Dendritic cell treated with granulocyte-macrophage colony-stimulating factor and Interleukin-4, amounts not matched to agents 40 ng/mL and 50 ng/mL, for 4 days (primary cell): ENCODE measurements at regions not wholly inside any gene's neighbourhood (a gene's known extent, or its start where the extent isn't known, plus 50 kb on each side); places are given as distances from the start of the nearest gene placed in this dataset.

Experiments used
- H3K27ac Mint-ChIP-seq: one replicate; pipeline ENCODE4 v1.8.0; 2022; ENCODE audit warnings: mild to moderate bottlenecking, mixed read lengths
- H3K27me3 Mint-ChIP-seq: one replicate; pipeline ENCODE4 v1.8.0; 2022; ENCODE audit warnings: mild to moderate bottlenecking, mixed read lengths
- H3K36me3 Mint-ChIP-seq: one replicate; pipeline ENCODE4 v1.8.0; 2022; ENCODE audit warnings: low read depth, mixed read lengths
- H3K4me1 Mint-ChIP-seq: one replicate; pipeline ENCODE4 v1.8.0; 2022; ENCODE audit warnings: low read depth, mixed read lengths
- H3K4me3 Mint-ChIP-seq: one replicate; pipeline ENCODE4 v1.8.0; 2022; ENCODE audit warnings: mild to moderate bottlenecking, moderate library complexity, mixed read lengths
- H3K9me3 Mint-ChIP-seq: one replicate; pipeline ENCODE4 v1.8.0; 2022; ENCODE audit warnings: mixed read lengths
- intact Hi-C: fragments of 100-400 bp; cut with micrococcal nuclease; formaldehyde crosslinking; loops from one replicate; pipeline ENCODE4 v1.15.0; 2022

GRCh38 chr4:105092356-105092755 lies 54.3 kb upstream of the TET2 start:
- intact Hi-C loops: no loop called here
- peaks cover 72% of the 10 kb centered on the region for H3K9me3 Mint-ChIP-seq
- H3K4me3 Mint-ChIP-seq: no peak overlapping the region

GRCh38 chr4:105092768-105093167 lies 53.9 kb upstream of the TET2 start:
- no peaks in the 10 kb centered on the region for H3K27me3 Mint-ChIP-seq
- peaks cover 38% of the 10 kb centered on the region for H3K36me3 Mint-ChIP-seq
- intact Hi-C loops: no loop called here
- H3K9me3 Mint-ChIP-seq: peaks cover 76% of the 10 kb centered on the region
- H3K4me3 Mint-ChIP-seq: no peak overlapping the region
- peaks cover 18% of the 10 kb centered on the region for H3K4me1 Mint-ChIP-seq
- no peak overlapping the region for H3K27ac Mint-ChIP-seq

More at GRCh38 chr4:105092356-105092755, 54.3 kb upstream of the TET2 start:
- Mint-ChIP-seq H3K4me1 (peaks cover 22% of the 10 kb centered on the region), H3K27me3 (no peaks in the 10 kb centered on the region), H3K27ac (no peak overlapping the region), H3K36me3 (peaks cover 34% of the 10 kb centered on the region)

GRCh38 chr4:105093975-105094374 lies 52.7 kb upstream of the TET2 start:
- no peak overlapping the region for H3K4me3 Mint-ChIP-seq
- no peak overlapping the region for H3K27ac Mint-ChIP-seq
- no peaks in the 10 kb centered on the region for H3K27me3 Mint-ChIP-seq
- peaks cover 50% of the 10 kb centered on the region for H3K36me3 Mint-ChIP-seq
- H3K4me1 Mint-ChIP-seq: peaks cover 6% of the 10 kb centered on the region
- peaks cover 87% of the 10 kb centered on the region for H3K9me3 Mint-ChIP-seq
- intact Hi-C loops: no loop called here
